ENCODE measurements at regions not wholly inside any gene's neighbourhood (a gene's known extent, or its start where the extent isn't known, plus 50 kb on each side); places are given as distances from the start of the nearest gene placed in this dataset.

DNA sequence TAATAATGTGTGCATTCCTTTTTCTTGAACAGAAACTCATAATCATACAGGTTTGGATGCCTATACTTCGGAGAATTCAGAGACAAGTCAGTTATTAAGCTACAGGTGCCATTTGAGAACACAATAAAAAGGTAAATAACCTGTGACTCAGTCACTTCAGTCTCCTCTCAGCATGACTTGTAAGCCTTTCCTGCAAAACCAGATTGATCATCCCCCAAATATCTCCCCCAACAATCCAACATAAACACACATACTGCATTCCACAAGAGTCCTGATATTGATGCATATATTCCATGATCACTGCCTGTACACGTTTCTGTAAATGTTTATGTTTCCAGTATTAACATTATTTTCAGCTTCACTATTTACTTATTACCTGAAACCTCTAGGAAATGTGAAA is 110.8 kb downstream of the PWWP3B start:
- TF ChIP-seq, protein P1, sequence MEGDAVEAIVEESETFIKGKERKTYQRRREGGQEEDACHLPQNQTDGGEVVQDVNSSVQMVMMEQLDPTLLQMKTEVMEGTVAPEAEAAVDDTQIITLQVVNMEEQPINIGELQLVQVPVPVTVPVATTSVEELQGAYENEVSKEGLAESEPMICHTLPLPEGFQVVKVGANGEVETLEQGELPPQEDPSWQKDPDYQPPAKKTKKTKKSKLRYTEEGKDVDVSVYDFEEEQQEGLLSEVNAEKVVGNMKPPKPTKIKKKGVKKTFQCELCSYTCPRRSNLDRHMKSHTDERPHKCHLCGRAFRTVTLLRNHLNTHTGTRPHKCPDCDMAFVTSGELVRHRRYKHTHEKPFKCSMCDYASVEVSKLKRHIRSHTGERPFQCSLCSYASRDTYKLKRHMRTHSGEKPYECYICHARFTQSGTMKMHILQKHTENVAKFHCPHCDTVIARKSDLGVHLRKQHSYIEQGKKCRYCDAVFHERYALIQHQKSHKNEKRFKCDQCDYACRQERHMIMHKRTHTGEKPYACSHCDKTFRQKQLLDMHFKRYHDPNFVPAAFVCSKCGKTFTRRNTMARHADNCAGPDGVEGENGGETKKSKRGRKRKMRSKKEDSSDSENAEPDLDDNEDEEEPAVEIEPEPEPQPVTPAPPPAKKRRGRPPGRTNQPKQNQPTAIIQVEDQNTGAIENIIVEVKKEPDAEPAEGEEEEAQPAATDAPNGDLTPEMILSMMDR (conservative IDR thresholded peaks at IDR 0.05; ENCODE audit: low read length): no peak
- no peak for TF ChIP-seq EZH2phosphoT487 (IDR thresholded peaks at IDR 0.05; ENCODE audit: borderline replicate concordance, low read depth, low read length)
